BE2C (cell line): ENCODE measurements at regions not wholly inside any gene's neighbourhood (a gene's known extent, or its start where the extent isn't known, plus 50 kb on each side); places are given as distances from the start of the nearest gene placed in this dataset.
"Not testable (repeated sequence)": the region's sequence is repeated elsewhere in the genome, so short reads cannot be mapped to it uniquely, and the experiment has no call there.

ENCODE experiments used
- DNase-seq: peaks from one replicate; pipeline ENCODE4 v3.0.0-alpha.2; 2020
- H3K27me3 ChIP-seq: fragments of 250-450 bp; sonication (Bioruptor Pico); 2 replicates; pipeline ENCODE4 v1.5.1; 2020; ENCODE audit warnings: mild to moderate bottlenecking
- H3K36me3 ChIP-seq: fragments of 250-450 bp; sonication (Bioruptor Pico); 2 replicates; pipeline ENCODE4 v1.5.1; 2020; ENCODE audit warnings: mild to moderate bottlenecking
- H3K4me1 ChIP-seq: fragments of 250-450 bp; sonication (Bioruptor Pico); 2 replicates; pipeline ENCODE4 v1.5.1; 2020
- H3K4me3 ChIP-seq: 2 replicates; pipeline ENCODE4 v1.5.1; 2011; ENCODE audit warnings: low read depth, low read length
- H3K9me3 ChIP-seq: fragments of 250-450 bp; sonication (Bioruptor Pico); 2 replicates; pipeline ENCODE4 v1.5.1; 2020
- CTCF ChIP-seq: IDR thresholded peaks from 2 replicates; pipeline ENCODE4 v1.5.1; 2012; ENCODE audit warnings: mild to moderate bottlenecking, low read depth, low read length

GRCh38 chrX:7638078-7638710, 204.8 kb upstream of the VCX start:
- no peak overlapping the region for H3K4me3 ChIP-seq
- TF ChIP-seq CTCF = no peak

GRCh38 chrX:7637066-7637465, 205.9 kb upstream of the VCX start:
- H3K27me3 ChIP-seq = no peaks in the 10 kb centered on the region
- H3K4me1 ChIP-seq = no peaks in the 10 kb centered on the region
- H3K36me3 ChIP-seq = no peaks in the 10 kb centered on the region
- no peak for DNase-seq
- no peaks in the 10 kb centered on the region for H3K9me3 ChIP-seq
- no peak for TF ChIP-seq CTCF
- no peak overlapping the region for H3K4me3 ChIP-seq

More at GRCh38 chrX:7638078-7638710, 204.8 kb upstream of the VCX start:
- DNase-seq = no peak
- Histone ChIP-seq H3K27me3 (no peaks in the 10 kb centered on the region), H3K9me3 (no peaks in the 10 kb centered on the region), H3K4me1 (no peaks in the 10 kb centered on the region), H3K36me3 (no peaks in the 10 kb centered on the region)

GRCh38 chrX:7635604-7636003, 207.4 kb upstream of the VCX start:
- TF ChIP-seq CTCF = no peak
- Histone ChIP-seq H3K4me3 (no peak overlapping the region), H3K9me3 (no peaks in the 10 kb centered on the region), H3K4me1 (no peaks in the 10 kb centered on the region), H3K27me3 (no peaks in the 10 kb centered on the region), H3K36me3 (no peaks in the 10 kb centered on the region)
- DNase-seq = no peak

- DNase-seq = no peak
Observed at GRCh38 chrX:7620560-7620959, 222.4 kb upstream of the VCX start.

GRCh38 chrX:7617994-7618393, 225.0 kb upstream of the VCX start:
- H3K9me3 ChIP-seq = no peaks in the 10 kb centered on the region
- no peak for DNase-seq
- no peaks in the 10 kb centered on the region for H3K4me1 ChIP-seq
- no peaks in the 10 kb centered on the region for H3K36me3 ChIP-seq
- no peak overlapping the region for H3K4me3 ChIP-seq
- TF ChIP-seq CTCF = no peak
- no peaks in the 10 kb centered on the region for H3K27me3 ChIP-seq

More at GRCh38 chrX:7620560-7620959, 222.4 kb upstream of the VCX start:
- Histone ChIP-seq H3K9me3 (no peaks in the 10 kb centered on the region), H3K4me1 (no peaks in the 10 kb centered on the region), H3K4me3 (no peak overlapping the region), H3K27me3 (no peaks in the 10 kb centered on the region), H3K36me3 (no peaks in the 10 kb centered on the region)
- TF ChIP-seq CTCF = no peak

- Histone ChIP-seq H3K27me3 (no peaks in the 10 kb centered on the region), H3K4me1 (no peaks in the 10 kb centered on the region), H3K9me3 (no peaks in the 10 kb centered on the region), H3K4me3 (no peak overlapping the region), H3K36me3 (no peaks in the 10 kb centered on the region)
- no peak for DNase-seq
- no peak for TF ChIP-seq CTCF
Observed at GRCh38 chrX:7614616-7615015, 228.4 kb upstream of the VCX start.

GRCh38 chrX:7608625-7609024, 234.3 kb upstream of the VCX start:
- DNase-seq, H3K36me3 ChIP-seq, H3K27me3 ChIP-seq, H3K9me3 ChIP-seq, H3K4me3 ChIP-seq, H3K4me1 ChIP-seq: not testable (repeated sequence)
